Nephron progenitor cell (in vitro differentiated cells): ENCODE measurements at regions not wholly inside any gene's neighbourhood (a gene's known extent, or its start where the extent isn't known, plus 50 kb on each side); places are given as distances from the start of the nearest gene placed in this dataset.
A peak's percentile ranks its signal among the peaks of the same experiment; 100 is the strongest.

ENCODE experiments used
- DNase-seq: peaks from one replicate; pipeline ENCODE4 v3.0.0; 2021
- H3K27ac Mint-ChIP-seq: 2 replicates; pipeline ENCODE4 v1.8.0; 2021; ENCODE audit warnings: mild to moderate bottlenecking, moderate library complexity, mixed read lengths
- H3K27me3 Mint-ChIP-seq: 2 replicates; pipeline ENCODE4 v1.8.0; 2021; ENCODE audit warnings: mild to moderate bottlenecking, low read depth, mixed read lengths; ENCODE audit not compliant: poor library complexity
- H3K36me3 Mint-ChIP-seq: 2 replicates; pipeline ENCODE4 v1.8.0; 2021; ENCODE audit warnings: low read depth, mixed read lengths
- H3K4me1 Mint-ChIP-seq: 2 replicates; pipeline ENCODE4 v1.8.0; 2021; ENCODE audit warnings: mixed read lengths
- H3K4me3 Mint-ChIP-seq: 2 replicates; pipeline ENCODE4 v1.8.0; 2021; ENCODE audit warnings: mild to moderate bottlenecking, moderate library complexity, mixed read lengths
- H3K9me3 Mint-ChIP-seq: 2 replicates; pipeline ENCODE4 v1.8.0; 2021; ENCODE audit warnings: mild to moderate bottlenecking, moderate library complexity, mixed read lengths
- TF ChIP-seq, protein P1 (sequence below): fragments of 200-600 bp; sonication (generic); IDR thresholded peaks from 2 replicates; pipeline ENCODE4 v1.5.0; 2021; ENCODE audit warnings: antibody characterized with exemption

DNA sequence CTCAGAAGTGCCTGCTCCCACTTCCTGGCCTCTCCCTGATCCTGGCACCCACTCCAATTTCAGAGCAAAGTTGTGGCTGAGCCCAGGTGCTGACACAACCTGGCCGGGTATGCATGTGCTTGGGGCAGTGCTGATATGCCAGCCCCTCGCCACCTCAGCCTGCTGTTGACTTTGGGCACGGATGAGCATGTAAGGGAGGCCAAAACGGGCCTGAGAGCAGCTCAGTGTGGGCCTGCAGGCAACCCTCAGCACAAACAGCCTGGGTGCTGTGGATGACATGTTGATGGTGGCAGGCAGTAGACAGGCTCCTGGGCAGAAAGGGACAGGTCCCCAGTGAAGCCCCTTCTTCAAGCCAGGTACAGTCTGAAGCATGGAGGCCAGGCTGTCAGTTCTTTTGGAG is 553.6 kb upstream of the FSIP2 start:
- Mint-ChIP-seq H3K4me3 (no peak overlapping the region), H3K27me3 (no peaks in the 10 kb centered on the region), H3K4me1 (peaks cover 7% of the 10 kb centered on the region), H3K27ac (no peak overlapping the region), H3K36me3 (no peaks in the 10 kb centered on the region), H3K9me3 (no peaks in the 10 kb centered on the region)
- no peak for DNase-seq
- TF ChIP-seq, protein P1, sequence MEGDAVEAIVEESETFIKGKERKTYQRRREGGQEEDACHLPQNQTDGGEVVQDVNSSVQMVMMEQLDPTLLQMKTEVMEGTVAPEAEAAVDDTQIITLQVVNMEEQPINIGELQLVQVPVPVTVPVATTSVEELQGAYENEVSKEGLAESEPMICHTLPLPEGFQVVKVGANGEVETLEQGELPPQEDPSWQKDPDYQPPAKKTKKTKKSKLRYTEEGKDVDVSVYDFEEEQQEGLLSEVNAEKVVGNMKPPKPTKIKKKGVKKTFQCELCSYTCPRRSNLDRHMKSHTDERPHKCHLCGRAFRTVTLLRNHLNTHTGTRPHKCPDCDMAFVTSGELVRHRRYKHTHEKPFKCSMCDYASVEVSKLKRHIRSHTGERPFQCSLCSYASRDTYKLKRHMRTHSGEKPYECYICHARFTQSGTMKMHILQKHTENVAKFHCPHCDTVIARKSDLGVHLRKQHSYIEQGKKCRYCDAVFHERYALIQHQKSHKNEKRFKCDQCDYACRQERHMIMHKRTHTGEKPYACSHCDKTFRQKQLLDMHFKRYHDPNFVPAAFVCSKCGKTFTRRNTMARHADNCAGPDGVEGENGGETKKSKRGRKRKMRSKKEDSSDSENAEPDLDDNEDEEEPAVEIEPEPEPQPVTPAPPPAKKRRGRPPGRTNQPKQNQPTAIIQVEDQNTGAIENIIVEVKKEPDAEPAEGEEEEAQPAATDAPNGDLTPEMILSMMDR = no peak

DNA sequence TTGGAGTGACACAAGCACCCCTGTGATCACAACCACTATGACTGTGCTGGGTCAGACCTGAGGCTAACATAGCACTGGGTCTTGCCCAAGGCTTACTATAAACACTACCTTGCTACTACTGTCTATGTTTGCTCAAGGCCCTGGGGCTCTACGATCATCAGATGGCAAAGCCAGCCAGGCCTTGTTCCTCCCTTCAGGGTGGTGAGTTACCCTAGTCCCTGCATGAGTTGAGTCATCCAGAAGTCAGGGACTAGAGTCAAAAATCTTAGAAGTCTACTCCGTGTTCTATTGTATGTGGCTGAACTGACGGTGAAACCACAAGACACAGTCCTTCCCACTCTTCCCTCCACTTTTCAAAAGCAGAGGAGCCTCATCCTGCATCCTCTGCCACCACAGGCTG is 551.2 kb upstream of the FSIP2 start:
- Mint-ChIP-seq H3K27me3 (no peaks in the 10 kb centered on the region), H3K36me3 (no peaks in the 10 kb centered on the region), H3K9me3 (peaks cover 6% of the 10 kb centered on the region), H3K4me1 (peaks cover 7% of the 10 kb centered on the region), H3K27ac (no peak overlapping the region), H3K4me3 (no peak overlapping the region)
- TF ChIP-seq, protein P1 = no peak
- no peak for DNase-seq

- H3K27ac Mint-ChIP-seq = no peak overlapping the region
- H3K4me1 Mint-ChIP-seq = peaks cover 7% of the 10 kb centered on the region
- no peaks in the 10 kb centered on the region for H3K36me3 Mint-ChIP-seq
- TF ChIP-seq, protein P1 = no peak
- H3K9me3 Mint-ChIP-seq = peaks cover 6% of the 10 kb centered on the region
- no peaks in the 10 kb centered on the region for H3K27me3 Mint-ChIP-seq
- DNase-seq = peak; percentile 7
- H3K4me3 Mint-ChIP-seq = no peak overlapping the region
These were observed 549.9 kb upstream of the FSIP2 start for GRCh38 chr2:185188656-185189055.

GRCh38 chr2:185201063-185201462 is 537.5 kb upstream of the FSIP2 start:
- H3K27ac Mint-ChIP-seq = no peak overlapping the region
- no peaks in the 10 kb centered on the region for H3K36me3 Mint-ChIP-seq
- no peaks in the 10 kb centered on the region for H3K9me3 Mint-ChIP-seq
- no peak for DNase-seq
- H3K4me3 Mint-ChIP-seq = no peak overlapping the region
- no peaks in the 10 kb centered on the region for H3K4me1 Mint-ChIP-seq
- peaks cover 3% of the 10 kb centered on the region for H3K27me3 Mint-ChIP-seq
- TF ChIP-seq, protein P1 = no peak

DNA sequence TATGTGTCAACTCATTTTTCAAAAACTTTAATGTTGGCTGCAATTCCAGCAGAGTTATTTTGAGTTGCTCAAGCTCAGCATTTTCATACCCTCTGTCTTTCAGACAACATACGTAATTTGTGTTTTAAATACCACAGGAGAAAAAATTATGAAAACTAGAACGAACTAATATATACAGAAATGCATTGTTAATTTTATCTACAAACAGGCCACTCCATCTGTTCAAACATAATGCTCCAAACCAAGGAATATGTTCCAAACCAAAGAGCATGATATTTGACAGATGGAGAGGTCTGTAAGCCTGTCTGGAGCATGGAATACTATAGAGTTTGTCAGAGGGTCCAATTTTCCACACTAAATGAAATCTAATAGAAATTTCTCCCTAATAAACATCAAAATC is 536.2 kb upstream of the FSIP2 start:
- DNase-seq = no peak
- Mint-ChIP-seq H3K4me1 (no peaks in the 10 kb centered on the region), H3K27me3 (peaks cover 4% of the 10 kb centered on the region), H3K36me3 (no peaks in the 10 kb centered on the region), H3K27ac (no peak overlapping the region), H3K9me3 (no peaks in the 10 kb centered on the region), H3K4me3 (no peak overlapping the region)
- TF ChIP-seq, protein P1 = no peak

DNA sequence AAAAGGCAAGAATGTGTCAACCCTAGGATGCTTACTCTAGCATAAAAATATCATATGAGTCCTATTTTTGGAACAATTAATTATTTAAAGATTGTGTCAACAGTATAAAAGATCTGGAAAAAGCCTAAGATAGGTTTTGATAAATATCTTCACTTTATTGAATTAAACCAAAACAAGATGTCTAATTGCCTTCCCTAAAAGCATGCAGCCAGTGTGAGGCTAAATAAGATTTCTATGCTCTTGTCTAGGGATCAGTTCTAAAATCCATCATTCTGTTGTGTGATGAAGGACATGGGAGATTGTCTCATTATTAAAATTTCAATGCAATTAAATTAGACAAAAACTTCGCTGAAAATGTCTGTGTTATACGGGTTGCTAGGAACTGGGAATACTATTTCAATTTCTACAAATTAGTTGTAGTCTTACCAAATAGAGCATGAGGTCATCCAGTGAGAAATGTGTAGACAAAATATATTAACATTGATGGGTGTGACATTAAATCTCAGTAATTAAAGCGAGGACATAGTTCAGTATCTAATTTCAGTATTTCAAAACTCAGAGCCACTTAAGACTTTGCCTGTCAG is 535.6 kb upstream of the FSIP2 start:
- Mint-ChIP-seq H3K9me3 (no peaks in the 10 kb centered on the region), H3K4me1 (no peaks in the 10 kb centered on the region), H3K27me3 (peaks cover 4% of the 10 kb centered on the region), H3K27ac (no peak overlapping the region), H3K4me3 (no peak overlapping the region), H3K36me3 (no peaks in the 10 kb centered on the region)
- no peak for DNase-seq
- TF ChIP-seq, protein P1 = no peak
